CD14-positive monocyte (primary cell): ENCODE measurements at regions not wholly inside any gene's neighbourhood (a gene's known extent, or its start where the extent isn't known, plus 50 kb on each side); places are given as distances from the start of the nearest gene placed in this dataset.
"Not testable (repeated sequence)": the region's sequence is repeated elsewhere in the genome, so short reads cannot be mapped to it uniquely, and the experiment has no call there.

Experiments
- DNase-seq, 3 donors: peaks; one replicate each; pipeline ENCODE4 v3.0.0-alpha.2; 2011 to 2022
- H2AFZ ChIP-seq: 2 replicates; pipeline ENCODE4 v1.6.0; 2012; ENCODE audit warnings: mild to moderate bottlenecking, low read depth, low read length, inconsistent platforms; ENCODE audit not compliant: insufficient read depth, poor library complexity, severe bottlenecking
- H3K27ac ChIP-seq, 2 donors: 1 replicate in 1 of 2; 2 replicates in 1 of 2; pipeline ENCODE4 v1.5.1; 2012 to 2013; ENCODE audit warnings: low read length in 2 of 2, control low read depth in 1 of 2, inconsistent platforms in 1 of 2, low read depth in 1 of 2, mild to moderate bottlenecking in 1 of 2
- H3K27me3 ChIP-seq, 2 donors: one replicate each; pipeline versions ENCODE4 v1.6.0 to v1.6.1; 2011 to 2013; ENCODE audit warnings: low read length in 2 of 2; ENCODE audit not compliant: control insufficient read depth in 2 of 2, insufficient read depth in 2 of 2
- H3K36me3 ChIP-seq, 2 donors: replicated peaks in 1 of 2; 1 replicate in 1 of 2; 2 replicates in 1 of 2; pipeline versions ENCODE4 v1.5.1 to v1.6.1; 2012 to 2013; ENCODE audit warnings: low read length in 2 of 2, control low read depth in 1 of 2, inconsistent platforms in 1 of 2, mild to moderate bottlenecking in 1 of 2; ENCODE audit not compliant: insufficient read depth in 2 of 2, control insufficient read depth in 1 of 2
- H3K4me1 ChIP-seq, 2 donors: 1 replicate in 1 of 2; 2 replicates in 1 of 2; pipeline versions ENCODE4 v1.5.1 to v1.6.1; 2012 to 2013; ENCODE audit warnings: low read length in 2 of 2, control low read depth in 1 of 2, inconsistent platforms in 1 of 2, mild to moderate bottlenecking in 1 of 2, moderate library complexity in 1 of 2; ENCODE audit not compliant: insufficient read depth in 2 of 2, control insufficient read depth in 1 of 2
- H3K4me2 ChIP-seq: replicated peaks from 2 replicates; pipeline ENCODE3; 2012; ENCODE audit warnings: low read length, moderate library complexity, mild to moderate bottlenecking; ENCODE audit not compliant: poor library complexity, severe bottlenecking; ENCODE audit errors: extremely low read depth
- H3K4me3 ChIP-seq, 3 experiments: fragments of 200-600 bp in 1 of 3; sonication (generic) in 1 of 3; replicated peaks in 1 of 3; 1 replicate in 2 of 3; 2 replicates in 1 of 3; pipeline ENCODE4 v1.5.1; 2011 to 2013; ENCODE audit warnings: low read length in 3 of 3, mild to moderate bottlenecking in 3 of 3, control low read depth in 2 of 3, low read depth in 2 of 3, inconsistent platforms in 1 of 3, moderate library complexity in 1 of 3
- H3K79me2 ChIP-seq: 2 replicates; pipeline ENCODE4 v1.6.0; 2012; ENCODE audit warnings: mild to moderate bottlenecking, control low read depth, inconsistent platforms, low read length, moderate library complexity; ENCODE audit not compliant: insufficient read depth
- H3K9ac ChIP-seq: 2 replicates; pipeline ENCODE4 v1.6.0; 2017; ENCODE audit warnings: low read length, mild to moderate bottlenecking; ENCODE audit not compliant: insufficient read depth, poor library complexity, severe bottlenecking
- H3K9me3 ChIP-seq, 2 donors: replicated peaks in 1 of 2; 1 replicate in 1 of 2; 2 replicates in 1 of 2; pipeline versions ENCODE4 v1.5.1 to v1.6.1; 2012 to 2013; ENCODE audit warnings: low read length in 2 of 2, control low read depth in 1 of 2; ENCODE audit not compliant: control insufficient read depth in 1 of 2, insufficient read depth in 1 of 2
- H4K20me1 ChIP-seq: 2 replicates; pipeline ENCODE4 v1.6.0; 2012; ENCODE audit warnings: mild to moderate bottlenecking, low read length, control low read depth, moderate library complexity; ENCODE audit not compliant: insufficient read depth
- H3K27ac Mint-ChIP-seq, 7 donors: one replicate each; pipeline ENCODE4 v1.8.0; 2020; ENCODE audit warnings: mild to moderate bottlenecking in 7 of 7, mixed read lengths in 7 of 7, moderate library complexity in 6 of 7, inconsistent platforms in 2 of 7
- H3K27me3 Mint-ChIP-seq, 3 donors: one replicate each; pipeline ENCODE4 v1.8.0; 2021 to 2022; ENCODE audit warnings: low read depth in 3 of 3, mild to moderate bottlenecking in 3 of 3, mixed read lengths in 3 of 3, moderate library complexity in 3 of 3, inconsistent platforms in 1 of 3
- H3K36me3 Mint-ChIP-seq, 2 donors: one replicate each; pipeline ENCODE4 v1.8.0; 2020; ENCODE audit warnings: mixed read lengths in 2 of 2, inconsistent platforms in 1 of 2, mild to moderate bottlenecking in 1 of 2
- H3K4me1 Mint-ChIP-seq: one replicate; pipeline ENCODE4 v1.8.0; 2020; ENCODE audit warnings: mild to moderate bottlenecking, mixed read lengths
- H3K4me3 Mint-ChIP-seq, 2 donors: one replicate each; pipeline ENCODE4 v1.8.0; 2020; ENCODE audit warnings: mild to moderate bottlenecking in 2 of 2, mixed read lengths in 2 of 2, moderate library complexity in 1 of 2
- H3K9me3 Mint-ChIP-seq, 7 donors: one replicate each; pipeline ENCODE4 v1.8.0; 2020 to 2022; ENCODE audit warnings: mixed read lengths in 7 of 7, mild to moderate bottlenecking in 6 of 7, moderate library complexity in 6 of 7, inconsistent platforms in 2 of 7
- WGBS: methylation state at CpG from one replicate; pipeline ENCODE4 v1.1.5; 2013; ENCODE audit warnings: missing lambda C conversion rate; ENCODE audit not compliant: insufficient coverage; 5-methylcytosine and 5-hydroxymethylcytosine counted together
- intact Hi-C, 2 donors: fragments of 100-400 bp; cut with micrococcal nuclease; formaldehyde crosslinking; loops; one replicate each; pipeline versions ENCODE4 v1.15.0 to v1.15.1; 2023
- TF ChIP-seq, protein P1 (sequence below): fragments of 200-600 bp; IDR thresholded peaks from one replicate; pipeline ENCODE4 v1.8.0; 2022; ENCODE audit warnings: antibody characterized with exemption, mild to moderate bottlenecking

DNA sequence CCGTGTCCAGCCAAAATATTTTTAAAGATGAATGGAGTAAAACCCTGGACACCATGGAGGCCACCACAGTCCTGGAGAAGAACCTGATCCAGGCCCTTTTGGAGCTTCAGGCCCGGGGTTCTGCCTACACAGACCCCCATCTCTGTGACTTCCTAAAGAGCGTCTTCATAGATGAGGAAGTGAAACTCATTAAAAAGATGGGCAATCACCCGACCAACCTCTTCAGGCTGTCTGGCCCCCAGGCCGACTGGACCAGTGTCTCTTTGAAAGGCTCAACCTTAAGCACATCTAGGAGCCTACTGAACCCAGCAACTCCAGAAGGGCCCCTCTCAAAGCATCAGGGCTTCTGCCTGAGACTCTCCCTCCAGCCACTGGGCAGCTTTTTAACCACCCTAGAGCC, 107.9 kb upstream of the FAM174B start:
- Mint-ChIP-seq H3K27me3 (peaks cover 0 to 6% (median 0%) of the 10 kb centered on the region in 3 donors), H3K9me3 (peaks cover 0 to 14% (median 2%) of the 10 kb centered on the region in 7 donors), H3K4me3 (no peak overlapping the region), H3K4me1 (peaks cover 2% of the 10 kb centered on the region), H3K27ac (no peak overlapping the region), H3K36me3 (no peaks in the 10 kb centered on the region)
- H3K9me3 ChIP-seq: no peaks in the 10 kb centered on the region
- WGBS: 22% methylated on average over 4 of the region's 5 CpGs
- intact Hi-C loops: no loop called here
- DNase-seq: peak; percentile 3 to 42 (median 26)
- H3K79me2 ChIP-seq: no peaks in the 10 kb centered on the region
- H3K9ac ChIP-seq: no peak overlapping the region
- H4K20me1 ChIP-seq: no peaks in the 10 kb centered on the region
- H3K36me3 ChIP-seq: no peaks in the 10 kb centered on the region
- no peak overlapping the region for H3K4me2 ChIP-seq
- H3K4me3 ChIP-seq: no peak overlapping the region
- no peak overlapping the region for H2AFZ ChIP-seq
- TF ChIP-seq, protein P1, sequence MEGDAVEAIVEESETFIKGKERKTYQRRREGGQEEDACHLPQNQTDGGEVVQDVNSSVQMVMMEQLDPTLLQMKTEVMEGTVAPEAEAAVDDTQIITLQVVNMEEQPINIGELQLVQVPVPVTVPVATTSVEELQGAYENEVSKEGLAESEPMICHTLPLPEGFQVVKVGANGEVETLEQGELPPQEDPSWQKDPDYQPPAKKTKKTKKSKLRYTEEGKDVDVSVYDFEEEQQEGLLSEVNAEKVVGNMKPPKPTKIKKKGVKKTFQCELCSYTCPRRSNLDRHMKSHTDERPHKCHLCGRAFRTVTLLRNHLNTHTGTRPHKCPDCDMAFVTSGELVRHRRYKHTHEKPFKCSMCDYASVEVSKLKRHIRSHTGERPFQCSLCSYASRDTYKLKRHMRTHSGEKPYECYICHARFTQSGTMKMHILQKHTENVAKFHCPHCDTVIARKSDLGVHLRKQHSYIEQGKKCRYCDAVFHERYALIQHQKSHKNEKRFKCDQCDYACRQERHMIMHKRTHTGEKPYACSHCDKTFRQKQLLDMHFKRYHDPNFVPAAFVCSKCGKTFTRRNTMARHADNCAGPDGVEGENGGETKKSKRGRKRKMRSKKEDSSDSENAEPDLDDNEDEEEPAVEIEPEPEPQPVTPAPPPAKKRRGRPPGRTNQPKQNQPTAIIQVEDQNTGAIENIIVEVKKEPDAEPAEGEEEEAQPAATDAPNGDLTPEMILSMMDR: no peak
- H3K27me3 ChIP-seq: no peaks in the 10 kb centered on the region
- no peak overlapping the region for H3K27ac ChIP-seq
- no peaks in the 10 kb centered on the region for H3K4me1 ChIP-seq

DNA sequence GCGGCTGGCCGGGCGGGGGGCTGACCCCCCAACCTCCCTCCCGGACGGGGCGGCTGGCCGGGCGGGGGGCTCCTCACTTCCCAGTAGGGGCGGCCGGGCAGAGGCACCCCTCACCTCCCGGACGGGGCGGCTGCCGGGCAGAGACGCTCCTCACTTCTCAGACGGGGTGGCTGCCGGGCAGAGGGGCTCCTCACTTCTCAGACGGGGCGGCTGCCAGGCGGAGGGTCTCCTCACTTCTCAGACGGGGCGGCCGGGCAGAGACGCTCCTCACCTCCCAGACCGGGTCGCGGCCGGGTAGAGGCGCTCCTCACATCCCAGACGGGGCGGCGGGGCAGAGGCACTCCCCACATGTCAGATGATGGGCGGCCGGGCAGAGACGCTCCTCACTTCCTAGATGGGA, 112.6 kb upstream of the FAM174B start:
- H3K27me3 ChIP-seq, H3K9me3 ChIP-seq, H3K27me3 Mint-ChIP-seq, DNase-seq, H2AFZ ChIP-seq, H3K9ac ChIP-seq, H3K79me2 ChIP-seq, H3K27ac Mint-ChIP-seq, H3K4me1 ChIP-seq, intact Hi-C loops, H3K36me3 ChIP-seq, H3K27ac ChIP-seq, H3K36me3 Mint-ChIP-seq, H3K4me3 ChIP-seq, H3K4me1 Mint-ChIP-seq, H4K20me1 ChIP-seq, H3K4me3 Mint-ChIP-seq, H3K4me2 ChIP-seq: not testable (repeated sequence)
- no CpG with 5 or more reads among the region's 35 CpGs for WGBS
- peaks cover 5 to 14% (median 10%) of the 10 kb centered on the region in 7 donors for H3K9me3 Mint-ChIP-seq
